ENCODE measurements at regions not wholly inside any gene's neighbourhood (a gene's known extent, or its start where the extent isn't known, plus 50 kb on each side); places are given as distances from the start of the nearest gene placed in this dataset.
"Not testable (repeated sequence)": the region's sequence is repeated elsewhere in the genome, so short reads cannot be mapped to it uniquely, and the experiment has no call there.

DNA sequence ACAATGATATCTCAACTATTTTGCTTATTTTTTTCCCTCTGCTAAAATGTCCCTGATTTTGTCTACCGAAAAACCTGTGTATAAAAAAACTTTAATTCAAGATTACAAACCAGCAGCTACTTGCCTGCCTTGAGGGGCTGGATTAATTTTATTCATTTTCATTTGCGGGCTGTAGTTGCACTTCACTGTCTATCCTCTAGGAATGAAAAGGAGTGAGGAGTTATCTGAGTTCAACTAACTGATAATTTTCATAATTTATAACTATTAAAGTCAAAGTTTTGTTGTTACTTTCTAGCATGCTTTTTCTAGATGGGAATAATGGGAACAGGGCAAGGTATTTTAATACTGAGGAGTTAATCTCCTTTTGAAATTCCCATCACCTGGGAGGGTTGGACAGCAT, 50.3 kb upstream of the AGTPBP1 start:
- not testable (repeated sequence) for DNase-seq (ENCODE audit: low spot score)

DNA sequence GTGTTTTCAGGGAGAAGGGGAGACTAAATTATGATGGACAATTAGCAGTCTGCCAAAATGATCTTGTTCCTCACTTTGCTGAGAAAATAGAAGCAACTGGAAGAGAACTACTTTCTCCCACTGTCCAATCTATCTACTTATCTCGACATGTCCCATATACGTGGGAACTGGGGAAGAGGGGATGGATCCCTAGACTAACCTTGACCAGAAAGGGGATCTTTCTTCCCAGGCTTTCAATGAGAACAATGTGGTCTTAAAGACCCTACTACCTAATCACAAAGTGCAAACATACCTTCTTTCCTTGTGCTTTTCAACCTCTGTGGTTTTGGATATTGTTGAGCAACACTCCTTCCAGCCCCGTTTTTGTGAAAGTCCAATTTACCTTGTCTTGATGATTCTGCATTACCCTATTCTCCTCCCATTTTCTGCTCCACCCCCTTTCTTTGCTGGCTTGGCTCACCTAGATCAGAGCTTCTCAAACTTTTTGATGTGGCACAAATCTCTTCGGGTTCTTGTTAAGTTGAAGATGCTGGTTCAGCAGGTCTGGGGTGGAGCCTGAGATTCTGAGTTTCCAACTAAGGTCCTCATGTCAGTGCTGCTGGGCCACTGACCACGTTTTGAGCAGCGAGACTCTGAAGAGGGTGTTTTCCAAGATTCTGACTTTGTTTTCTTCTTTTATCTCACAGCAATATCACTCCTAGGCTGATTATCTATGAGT, 61.4 kb upstream of the AGTPBP1 start:
- not testable (repeated sequence) for DNase-seq (ENCODE audit: low spot score)

DNA sequence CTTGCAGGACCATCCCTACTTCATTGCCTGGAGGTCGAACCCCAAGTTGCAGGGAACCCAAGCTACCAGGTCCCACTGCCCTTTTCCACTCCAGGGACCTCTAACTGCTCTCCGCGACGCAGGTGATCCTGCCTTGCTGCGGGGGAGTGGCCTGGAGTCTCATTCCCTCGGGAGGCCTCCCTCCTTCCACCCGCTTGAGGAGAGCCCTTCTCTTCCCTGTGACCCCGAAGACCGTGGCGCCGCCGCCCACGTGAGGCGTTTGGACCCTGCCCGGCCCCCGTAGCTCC, 63.0 kb upstream of the AGTPBP1 start:
- DNase-seq (ENCODE audit: low spot score): not testable (repeated sequence)

DNA sequence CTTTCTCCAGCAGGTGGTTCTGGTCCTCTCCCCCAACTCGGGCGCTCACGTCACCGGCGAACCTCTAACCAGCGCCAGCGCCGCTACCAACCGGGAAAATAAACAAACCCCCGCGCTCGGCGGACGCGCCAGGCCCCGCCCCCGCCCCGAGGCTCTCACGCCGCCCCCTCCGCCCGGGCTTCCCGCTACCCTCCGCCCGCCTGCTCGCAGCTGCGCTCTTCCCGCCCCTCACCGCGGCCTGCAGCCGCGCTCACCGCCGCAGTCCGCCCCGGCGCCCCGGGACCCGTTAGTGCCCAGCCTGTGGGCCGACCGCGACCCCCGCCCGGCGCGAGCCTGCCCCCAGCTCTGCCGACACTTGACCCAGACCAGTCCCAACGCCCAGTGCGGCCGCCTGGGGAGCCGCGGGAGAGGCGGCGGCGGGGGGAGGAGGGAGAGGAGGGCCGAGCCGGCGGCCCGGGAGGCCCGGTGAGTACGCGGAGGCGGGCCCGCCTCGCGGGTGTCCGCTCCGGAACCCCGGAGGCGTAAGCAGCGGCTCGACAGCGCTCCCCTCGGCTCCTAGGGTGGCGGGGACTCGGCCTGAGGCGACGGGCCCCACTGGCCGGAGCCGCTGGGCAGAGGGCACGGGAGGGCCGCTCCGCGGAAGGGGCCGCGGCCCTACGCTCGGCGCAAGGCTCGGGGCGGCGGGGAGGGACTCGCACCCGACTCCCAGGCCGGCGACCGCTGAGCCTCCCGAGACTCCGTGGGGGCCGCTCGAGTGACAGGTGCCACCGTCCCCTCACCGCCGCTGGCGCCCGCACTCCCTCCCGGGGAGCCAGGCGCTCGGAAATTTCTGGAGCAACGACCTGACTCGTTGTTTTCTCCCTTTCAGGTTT, 63.6 kb upstream of the AGTPBP1 start:
- not testable (repeated sequence) for DNase-seq (ENCODE audit: low spot score)

DNA sequence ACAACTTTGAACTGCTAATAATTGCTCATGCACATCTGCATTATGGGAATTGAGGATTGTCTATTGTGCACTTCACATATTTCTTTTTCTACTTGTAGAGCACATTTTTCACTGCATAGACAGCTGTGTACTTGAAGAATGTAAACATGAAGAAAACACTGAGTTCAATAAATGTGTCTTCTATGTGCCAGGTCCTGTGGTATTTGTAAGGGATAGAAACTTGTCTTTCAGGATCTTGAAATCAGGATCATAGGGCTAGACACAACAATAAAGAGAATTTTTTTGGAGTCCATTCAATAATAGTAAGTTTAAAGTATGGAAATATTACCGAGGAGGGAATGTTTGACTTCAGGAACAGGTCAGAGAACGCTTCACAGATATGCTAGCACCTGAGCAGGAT, 66.6 kb upstream of the AGTPBP1 start:
- not testable (repeated sequence) for DNase-seq (ENCODE audit: low spot score)

DNA sequence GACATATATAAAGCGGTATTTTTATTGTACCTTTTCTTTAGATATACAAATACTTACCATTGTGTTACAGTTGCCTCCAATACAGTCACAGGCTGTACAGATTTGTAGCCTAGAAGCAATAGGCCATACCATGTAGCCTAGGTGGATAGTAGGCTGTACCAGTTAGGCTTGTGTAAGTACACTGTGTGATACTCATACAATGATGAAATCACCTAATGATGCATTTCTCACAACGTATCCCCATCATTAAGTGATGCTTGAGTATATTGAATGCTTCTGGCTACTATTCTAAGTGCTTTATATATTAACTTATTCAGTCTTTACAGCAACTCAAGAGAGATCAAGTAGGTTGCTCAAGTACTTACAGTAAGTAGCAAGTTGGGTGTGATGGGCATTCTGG, 71.6 kb upstream of the AGTPBP1 start:
- DNase-seq (ENCODE audit: low spot score): not testable (repeated sequence)

DNA sequence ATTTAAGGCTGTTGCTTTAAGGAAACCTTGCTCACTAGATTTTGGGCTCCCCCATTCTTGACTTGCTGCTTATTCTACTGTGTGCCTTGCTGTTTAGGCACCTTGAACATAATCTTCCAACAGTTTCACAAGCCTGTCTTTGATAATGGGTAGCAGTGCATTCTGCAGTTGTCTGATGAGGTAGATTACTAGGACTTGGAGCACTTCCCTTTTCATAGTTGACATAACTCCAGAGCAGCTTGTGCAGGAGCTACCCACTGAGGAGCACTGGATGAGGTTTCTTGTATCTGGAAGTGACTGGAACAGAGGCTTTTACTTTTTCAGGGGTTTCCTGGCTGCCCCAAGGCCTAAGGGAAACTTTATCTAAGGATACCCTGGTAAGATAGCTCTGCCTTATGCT, 73.0 kb upstream of the AGTPBP1 start:
- DNase-seq (ENCODE audit: low spot score): not testable (repeated sequence)

DNA sequence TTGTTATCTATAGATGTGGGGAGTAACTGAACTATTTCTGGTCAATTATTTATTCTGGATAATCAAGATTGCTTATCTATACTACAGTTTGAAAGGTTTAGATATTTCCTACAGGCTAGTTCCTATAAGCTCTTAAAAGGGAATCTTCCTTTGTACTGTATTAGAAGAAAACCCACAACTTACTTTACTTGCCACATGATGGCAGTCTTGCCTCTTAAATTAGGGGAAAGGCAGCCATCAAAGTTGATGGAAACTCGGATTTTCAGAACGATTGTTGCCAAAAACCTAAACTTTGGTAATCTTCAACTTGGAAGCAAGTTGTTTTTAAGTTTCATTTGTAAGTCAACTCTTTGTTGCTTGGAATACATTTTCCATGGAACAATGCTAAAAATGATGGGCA, 77.2 kb upstream of the AGTPBP1 start:
- not testable (repeated sequence) for DNase-seq (ENCODE audit: low spot score)

DNA sequence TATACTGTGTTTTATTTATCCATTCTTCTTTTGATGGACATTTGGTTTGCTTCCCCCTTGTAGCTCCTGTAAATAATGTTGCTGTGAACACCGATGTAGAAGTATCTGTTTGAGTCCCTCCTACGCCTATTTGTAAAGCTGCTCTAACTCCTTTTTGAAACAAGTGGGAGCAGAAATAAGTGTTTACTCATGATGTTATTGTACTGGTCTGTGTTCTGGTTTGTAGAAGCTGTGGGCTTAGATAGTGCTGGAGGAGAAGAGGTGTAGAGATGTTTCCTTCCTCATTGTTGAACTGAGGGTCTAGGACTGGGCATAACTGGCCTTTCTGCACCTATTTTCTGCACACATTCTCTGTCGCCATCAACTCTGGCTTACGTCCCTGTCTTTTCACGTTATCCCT, 78.8 kb upstream of the AGTPBP1 start:
- DNase-seq (ENCODE audit: low spot score): not testable (repeated sequence)

DNA sequence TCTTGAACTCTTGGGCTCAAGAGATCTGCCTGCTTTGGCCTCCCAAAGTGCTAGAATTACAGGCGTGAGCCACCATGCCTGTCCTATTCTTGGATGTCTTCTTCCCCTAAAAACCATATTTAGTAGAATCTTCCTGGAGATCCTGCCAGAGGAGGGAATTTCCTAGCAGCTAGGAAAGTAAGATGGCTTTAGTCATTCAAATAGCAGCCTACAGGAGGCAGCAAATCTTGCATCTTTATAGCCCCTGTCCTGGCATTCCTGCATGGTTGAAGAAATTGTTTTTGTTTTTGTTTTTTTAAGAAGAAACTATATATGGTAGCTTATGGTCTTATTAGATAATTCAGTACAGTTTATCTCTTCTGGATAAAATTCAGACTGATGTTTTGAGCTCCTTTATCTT, 83.2 kb upstream of the AGTPBP1 start:
- DNase-seq (ENCODE audit: low spot score): peak; percentile 16

DNA sequence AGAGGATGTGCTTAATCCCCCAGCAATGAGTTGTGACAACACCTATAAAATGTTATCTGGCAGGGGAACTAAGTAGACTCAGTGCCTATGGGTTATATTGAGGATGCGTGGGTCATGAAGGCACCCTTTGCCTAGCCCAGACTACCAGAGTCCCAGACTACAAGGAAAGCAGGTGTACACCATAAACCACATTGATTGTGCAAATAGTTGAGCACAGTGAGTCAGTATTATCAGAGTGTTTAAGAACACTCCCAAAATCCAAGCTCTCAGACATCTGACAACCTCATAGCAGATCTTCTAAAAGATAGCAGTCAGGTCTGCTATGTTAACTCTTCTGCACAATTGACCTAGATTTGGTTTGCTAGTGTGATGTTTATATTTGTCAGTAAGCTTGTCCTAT, 92.8 kb upstream of the AGTPBP1 start:
- not testable (repeated sequence) for DNase-seq (ENCODE audit: low spot score)

DNA sequence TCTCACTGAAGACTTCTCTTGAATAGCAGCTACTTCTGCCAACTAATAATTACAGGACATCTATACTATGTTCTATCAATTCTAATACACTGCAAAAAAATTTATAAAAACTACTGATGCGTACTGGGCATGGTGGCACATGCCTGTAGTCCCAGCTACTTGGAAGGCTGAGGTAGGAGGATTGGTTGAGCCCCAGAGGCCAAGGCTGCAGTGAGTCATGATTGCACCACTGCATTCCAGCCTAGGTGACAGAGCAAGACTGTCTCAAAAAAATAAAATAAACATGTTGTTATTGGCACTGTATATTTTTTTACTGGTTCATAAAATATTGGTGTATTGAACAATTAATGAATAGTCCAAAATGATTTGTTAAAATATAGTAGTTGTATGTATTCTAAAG, 97.0 kb upstream of the NAA35 start:
- not testable (repeated sequence) for DNase-seq (ENCODE audit: low spot score)

DNA sequence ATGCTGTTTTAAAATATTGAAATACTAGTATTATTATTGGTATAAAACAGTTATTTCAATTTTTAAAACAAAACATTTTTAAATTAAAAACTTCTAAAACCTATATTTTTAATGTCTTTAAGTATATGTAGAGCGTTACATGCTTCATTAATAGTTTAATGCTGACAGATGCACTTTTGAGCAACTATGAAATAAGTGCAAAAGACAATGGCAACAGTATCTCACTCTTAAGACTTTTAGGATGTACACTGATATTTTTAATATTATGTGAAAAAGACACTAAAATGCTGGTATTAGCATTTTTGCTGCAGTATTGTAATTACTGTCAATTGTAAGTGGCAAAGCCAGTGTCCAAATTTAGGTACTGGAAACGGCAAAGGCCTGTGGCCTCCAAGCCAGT, 93.2 kb upstream of the NAA35 start:
- DNase-seq (ENCODE audit: low spot score): not testable (repeated sequence)

DNA sequence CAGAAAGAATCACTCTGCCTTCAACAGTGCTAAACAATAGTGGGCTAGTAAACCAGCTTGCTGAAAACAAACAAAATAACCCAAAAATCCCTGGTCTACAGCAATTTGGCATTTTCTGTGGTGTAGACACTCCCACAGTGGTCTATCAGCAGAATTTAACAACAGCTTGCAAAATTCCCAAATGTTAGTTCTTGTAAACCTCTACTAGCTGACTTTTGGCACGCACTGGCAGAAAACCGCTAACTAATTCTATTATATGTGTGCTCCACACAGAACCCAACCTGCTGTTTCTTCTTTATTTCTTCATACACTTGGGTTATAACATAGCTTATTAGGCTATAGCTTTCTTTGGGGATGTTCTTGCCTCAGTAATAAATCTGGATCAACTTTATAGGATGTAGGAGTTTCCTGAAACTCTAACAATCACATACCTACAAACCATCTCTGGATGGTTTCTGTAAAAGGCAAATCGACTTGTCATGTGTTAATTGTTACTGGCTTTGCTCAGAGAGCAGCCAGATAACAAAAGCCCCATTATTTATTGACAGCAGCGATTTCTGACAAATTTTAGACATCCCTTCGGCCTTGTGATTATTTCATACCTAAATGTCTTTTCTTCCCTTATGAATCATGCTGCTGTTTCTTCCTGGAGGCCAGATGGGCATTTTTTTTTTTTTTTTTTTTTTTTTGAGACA, 82.7 kb upstream of the NAA35 start:
- no peak for DNase-seq (ENCODE audit: low spot score)

DNA sequence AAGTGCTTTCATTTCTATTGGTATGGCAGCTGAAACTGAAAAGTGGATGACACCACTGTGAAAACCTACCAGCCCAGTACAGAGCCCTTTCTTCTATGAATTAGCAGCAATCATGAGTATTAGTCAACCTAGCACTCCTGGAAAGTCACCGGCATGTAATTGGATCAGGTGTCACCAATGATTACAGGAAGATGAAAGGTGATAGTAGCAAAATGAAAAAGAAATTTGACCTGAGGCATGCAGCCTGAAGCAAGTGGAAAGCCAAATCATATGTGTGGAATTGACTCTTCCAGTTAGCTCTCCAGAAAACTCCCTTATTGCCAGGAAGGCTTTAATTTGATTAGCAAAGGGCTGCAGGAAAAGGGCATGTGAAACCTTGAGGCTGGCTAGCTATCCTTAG, 81.2 kb upstream of the NAA35 start:
- DNase-seq (ENCODE audit: low spot score): no peak

DNA sequence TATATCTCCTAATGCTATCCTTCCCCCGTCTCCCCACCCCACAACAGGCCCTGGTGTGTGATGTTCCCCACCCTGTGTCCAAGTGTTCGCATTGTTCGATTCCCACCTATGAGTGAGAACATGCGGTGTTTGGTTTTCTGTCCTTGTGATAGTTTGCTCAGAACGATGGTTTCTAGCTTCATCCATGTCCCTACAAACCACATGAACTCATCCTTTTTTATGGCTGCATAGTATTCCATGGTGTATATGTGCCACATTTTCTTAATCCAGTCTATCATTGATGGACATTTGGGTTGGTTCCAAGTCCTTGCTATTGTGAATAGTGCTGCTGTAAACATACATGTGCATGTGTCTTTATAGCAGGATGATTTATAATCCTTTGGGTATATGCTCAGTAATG, 79.1 kb upstream of the NAA35 start:
- DNase-seq (ENCODE audit: low spot score): not testable (repeated sequence)

DNA sequence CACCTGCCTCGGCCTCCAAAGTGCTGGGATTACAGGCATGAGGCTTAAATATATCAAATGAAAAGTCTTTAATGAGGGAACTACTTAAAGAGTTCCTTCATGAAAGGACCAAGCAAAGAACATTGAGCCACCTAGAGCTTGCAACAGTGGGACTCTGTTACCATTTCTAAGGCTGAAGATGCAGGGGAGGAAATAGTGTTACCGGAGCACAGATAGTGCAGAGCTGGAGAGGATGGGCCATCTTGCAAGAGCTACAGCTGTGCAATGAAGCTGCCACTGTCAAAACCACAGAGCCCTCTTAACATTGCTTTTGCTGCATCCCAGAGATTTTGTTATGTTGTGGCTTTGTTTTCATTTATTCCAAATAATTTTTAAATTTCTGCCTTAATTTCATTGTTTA, 77.1 kb upstream of the NAA35 start:
- DNase-seq (ENCODE audit: low spot score): no peak

DNA sequence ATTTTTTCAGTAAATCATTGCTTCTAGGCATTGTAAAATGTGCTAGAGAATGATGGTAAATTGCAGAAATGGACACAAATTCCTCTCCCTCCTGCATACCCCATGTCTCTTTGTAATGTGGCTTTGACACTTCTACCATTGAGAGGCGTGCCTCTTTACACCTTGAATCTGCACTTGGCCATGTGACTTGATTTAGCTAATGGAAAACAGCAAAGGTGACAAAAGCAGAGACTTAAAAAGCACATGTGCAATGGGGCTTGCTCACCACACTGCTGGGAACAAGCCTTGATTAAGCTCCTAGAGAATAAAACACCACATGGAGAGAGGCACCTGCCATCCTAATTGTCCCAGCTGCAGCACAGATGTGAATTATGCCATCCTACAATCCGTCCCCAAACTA, 69.9 kb upstream of the NAA35 start:
- no peak for DNase-seq (ENCODE audit: low spot score)

DNA sequence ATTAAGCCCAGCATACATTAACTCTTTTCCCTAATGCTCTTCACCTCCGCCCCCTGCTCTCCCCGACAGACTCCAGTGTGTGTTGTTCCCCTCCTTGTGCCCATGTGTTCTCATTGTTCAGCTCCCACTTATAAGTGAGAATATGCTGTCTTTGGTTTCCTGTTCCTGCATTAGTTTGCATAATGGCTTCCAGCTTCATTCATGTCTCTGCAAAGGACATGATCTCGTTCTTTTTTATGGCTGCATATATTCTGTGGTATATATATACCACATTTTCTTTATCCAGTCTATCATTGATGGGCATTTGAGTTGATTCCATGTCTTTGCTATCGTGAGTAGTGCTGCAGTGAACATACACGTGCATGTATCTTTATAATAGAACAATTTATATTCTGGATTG, 69.3 kb upstream of the NAA35 start:
- DNase-seq (ENCODE audit: low spot score): not testable (repeated sequence)

DNA sequence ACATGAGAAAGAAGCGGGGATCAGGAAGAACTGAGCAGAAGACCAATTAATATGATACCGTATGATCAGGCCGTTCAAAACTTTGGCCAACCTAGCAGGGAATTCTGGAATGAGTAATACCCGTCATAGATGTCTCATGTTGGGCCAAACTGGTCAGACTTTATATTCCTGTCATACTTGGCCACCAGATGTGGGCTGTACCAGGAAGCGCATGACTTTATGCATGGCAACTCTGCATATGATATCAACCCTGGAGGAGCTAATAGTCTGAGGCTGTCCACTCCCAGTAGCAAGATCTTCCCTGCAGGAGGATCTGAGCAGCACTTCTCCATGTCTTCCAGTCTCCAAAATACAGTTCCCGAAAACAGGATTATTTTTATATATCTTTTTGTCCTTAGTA, 68.5 kb upstream of the NAA35 start:
- no peak for DNase-seq (ENCODE audit: low spot score)

DNA sequence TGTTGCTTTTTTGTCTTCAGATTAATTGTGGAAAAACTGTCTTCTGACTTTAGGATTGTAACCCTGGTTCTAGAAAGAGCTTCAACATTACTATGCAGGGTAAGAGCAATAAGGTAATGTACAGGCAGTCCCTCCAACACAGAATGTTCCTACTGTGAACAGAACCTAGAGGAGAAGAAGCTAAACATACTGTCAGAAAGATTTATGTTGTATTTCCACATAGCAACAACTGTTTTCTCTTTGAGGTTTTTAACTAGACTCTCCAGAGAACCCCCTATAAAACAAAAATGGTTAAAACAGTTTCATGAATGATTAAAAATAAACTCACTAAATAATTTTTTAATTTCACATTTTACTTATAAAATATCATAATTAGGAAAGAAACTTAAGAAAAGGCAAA, 64.3 kb upstream of the NAA35 start:
- DNase-seq (ENCODE audit: low spot score): no peak

DNA sequence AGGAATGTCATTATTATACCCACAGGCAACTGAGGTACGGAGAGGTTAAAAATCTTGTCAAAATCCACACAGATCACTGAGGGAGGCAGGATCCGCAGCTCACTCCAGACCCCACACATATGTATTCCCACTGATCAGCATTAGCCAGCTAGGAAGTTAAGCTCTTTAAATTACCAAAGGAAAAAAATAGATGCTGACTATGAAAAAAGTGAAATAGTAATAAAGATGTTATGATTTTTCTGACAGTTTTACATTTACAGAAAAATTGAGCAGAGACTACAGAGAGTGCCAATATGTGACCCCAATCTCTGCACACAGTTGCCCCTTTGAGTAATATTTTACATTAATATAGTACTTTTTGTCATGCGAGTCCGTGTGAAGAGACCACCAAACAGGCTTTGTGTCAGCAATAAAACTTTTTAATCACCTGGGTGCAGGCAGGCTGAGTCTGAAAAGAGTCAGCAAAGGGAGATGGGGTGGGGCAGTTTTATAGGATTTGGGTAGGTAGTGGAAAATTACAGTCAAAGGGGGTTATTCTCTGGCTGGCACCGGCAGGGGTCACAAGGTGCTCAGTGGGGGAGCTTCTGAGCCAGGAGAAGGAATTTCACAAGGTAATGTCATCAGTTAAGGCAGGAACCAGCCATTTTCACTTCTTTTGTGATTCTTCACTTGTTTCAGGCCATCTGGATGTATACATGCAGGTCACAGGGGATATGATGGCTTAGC, 61.9 kb upstream of the NAA35 start:
- not testable (repeated sequence) for DNase-seq (ENCODE audit: low spot score)
